IPS DF 4.7 (cell line): ENCODE measurements at regions not wholly inside any gene's neighbourhood (a gene's known extent, or its start where the extent isn't known, plus 50 kb on each side); places are given as distances from the start of the nearest gene placed in this dataset.

Experiments used
- DNase-seq: peaks from one replicate; pipeline ENCODE4 v3.0.0-alpha.2; 2013; ENCODE audit warnings: low spot score; ENCODE audit errors: extremely low read depth

DNA sequence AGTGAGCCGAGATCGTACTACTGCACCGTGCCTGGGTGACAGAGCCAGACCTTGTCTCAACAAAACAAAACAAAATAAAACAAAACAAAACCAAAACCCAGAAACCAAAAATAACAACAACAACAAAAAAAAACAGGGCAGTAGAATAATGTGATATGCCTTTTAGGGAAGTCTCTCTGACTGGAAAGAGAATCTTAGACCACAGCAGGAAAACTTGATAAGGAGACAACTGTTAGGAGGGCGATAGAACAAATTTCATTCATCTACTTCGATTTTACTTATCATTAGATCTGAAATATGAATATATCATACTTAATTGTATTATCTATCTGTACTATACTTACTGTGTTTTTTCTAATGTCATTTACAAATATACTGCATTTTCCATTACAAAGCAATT is 109.0 kb upstream of the CNTNAP5 start:
- DNase-seq = no peak

DNA sequence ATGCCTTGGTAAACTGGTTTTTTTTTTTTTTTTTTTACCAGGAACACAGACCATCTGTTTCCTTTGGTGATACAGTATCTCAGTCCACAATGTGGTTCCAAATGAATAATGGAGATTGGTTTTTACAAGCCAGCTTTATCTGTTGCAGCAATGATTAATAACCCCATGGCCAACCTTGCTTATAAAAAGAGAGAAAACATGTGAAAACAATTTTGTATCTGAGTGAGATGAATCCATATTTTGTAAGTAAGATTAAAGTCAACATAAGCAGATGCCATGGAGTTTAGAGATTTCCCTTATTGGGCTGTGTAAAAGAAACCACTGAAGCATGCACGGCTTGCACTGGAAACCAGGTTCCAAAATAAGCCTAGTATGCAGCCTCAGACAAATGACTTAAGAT is 108.6 kb upstream of the CNTNAP5 start:
- no peak for DNase-seq

DNA sequence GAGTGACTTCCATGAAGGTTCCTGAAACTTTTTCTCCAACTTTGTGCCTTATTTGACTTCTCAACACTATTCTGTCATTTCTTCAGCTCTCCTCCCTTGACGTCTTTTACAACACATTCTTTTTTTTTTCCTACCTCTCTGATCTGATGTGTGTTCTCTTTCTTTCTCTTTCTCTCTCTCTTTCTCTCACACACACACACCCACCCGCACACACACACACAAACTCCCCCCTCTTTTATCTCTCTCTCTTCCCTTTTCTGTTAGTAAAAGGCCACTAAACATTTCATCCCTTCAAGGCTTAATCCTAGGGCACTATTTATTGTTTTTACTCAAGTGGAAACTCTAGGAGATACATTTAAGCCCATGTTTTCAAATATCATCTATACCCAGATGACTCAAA is 107.8 kb upstream of the CNTNAP5 start:
- no peak for DNase-seq

DNA sequence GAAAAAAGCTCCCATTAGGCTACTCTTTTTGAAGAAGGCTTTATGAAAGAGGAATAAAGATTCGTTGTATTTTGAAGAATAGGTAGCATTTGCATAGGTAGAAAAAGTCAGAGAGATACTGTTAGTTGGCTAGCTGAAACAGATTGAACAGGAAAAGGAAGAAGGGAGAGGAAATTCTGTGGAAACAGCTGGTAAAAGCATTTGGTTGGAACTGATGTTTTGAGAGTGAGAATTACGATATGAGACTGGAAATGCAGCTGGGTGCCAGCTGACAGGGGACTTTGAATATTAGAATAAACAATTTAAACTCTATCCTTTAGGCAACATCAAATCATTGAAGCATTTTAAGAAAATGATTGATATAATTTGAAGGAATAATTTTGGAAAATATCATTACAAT is 96.7 kb upstream of the CNTNAP5 start:
- no peak for DNase-seq

DNA sequence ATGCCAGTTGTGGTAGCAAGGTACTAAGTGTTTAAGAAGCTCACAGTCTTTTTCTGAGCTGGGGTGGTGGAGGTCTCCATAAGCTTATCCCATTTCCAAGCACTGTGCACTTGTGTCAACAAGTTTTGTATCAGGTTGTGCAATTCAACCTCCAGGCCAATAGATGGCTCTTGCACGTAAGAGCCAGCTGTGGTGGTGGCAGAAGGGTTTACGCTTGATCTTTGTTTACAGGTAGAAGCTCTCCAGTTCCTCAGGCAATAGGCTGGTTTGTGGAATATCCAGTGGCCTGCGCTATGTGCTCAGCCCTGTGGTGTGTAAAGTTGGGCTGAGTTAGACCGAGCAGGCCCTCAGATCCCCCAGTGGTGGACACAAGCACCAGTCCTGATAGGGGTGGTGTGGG is 89.7 kb upstream of the CNTNAP5 start:
- DNase-seq = no peak

DNA sequence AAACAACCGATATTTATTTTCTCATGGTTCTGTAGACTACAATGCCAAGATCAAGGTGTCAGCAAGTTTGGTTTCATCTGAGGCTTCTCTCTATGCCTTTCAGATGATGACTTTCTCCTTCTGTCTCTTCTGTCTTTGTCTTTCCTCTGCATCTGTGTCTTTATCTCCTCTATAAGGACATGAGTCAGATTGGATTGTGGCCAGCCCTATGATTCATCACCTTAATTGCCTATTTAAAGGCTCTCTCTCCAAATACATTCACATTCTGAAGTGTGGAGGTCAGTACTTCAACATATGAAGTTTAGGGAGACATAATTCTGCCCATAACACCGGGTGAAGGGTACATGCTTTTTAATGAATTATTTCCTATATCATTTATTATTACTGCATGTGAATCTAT is 71.2 kb upstream of the CNTNAP5 start:
- DNase-seq = no peak

DNA sequence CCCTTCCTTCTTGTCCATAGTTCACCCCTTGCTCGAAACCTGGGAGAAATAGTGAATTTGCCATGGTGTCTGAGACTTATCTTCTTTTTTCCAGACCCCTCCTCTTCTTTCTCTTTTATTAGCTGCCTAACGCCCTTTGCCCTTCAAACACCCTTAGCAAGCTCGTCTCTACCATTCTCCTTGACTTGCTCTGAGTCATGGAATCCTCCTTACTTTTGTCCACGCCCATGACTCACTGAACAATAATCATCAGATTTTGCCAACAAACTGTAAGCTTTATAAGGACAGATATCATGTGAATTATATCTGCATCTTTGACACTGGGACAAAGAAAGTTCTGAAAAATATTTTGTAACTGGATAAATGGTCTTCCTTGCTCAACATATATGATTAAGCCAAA is 67.1 kb upstream of the CNTNAP5 start:
- DNase-seq = no peak

DNA sequence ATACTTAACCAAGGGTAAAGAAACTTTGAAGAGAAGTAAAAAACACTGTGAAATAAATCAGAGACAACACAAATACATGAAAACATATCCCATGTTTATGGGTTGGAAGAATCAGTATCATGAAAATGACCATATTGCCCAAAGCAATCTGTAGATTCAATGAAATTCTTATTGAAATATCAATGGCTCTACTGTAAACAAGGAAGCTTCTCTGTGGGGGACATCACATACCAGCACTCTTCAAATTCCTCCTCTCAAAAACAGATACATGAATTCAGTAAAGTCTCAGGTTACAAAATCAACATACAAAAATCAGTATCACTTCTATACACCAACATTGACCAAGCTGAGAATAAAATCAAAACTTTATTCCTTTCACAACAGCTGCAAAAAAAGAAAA is 63.5 kb upstream of the CNTNAP5 start:
- no peak for DNase-seq

DNA sequence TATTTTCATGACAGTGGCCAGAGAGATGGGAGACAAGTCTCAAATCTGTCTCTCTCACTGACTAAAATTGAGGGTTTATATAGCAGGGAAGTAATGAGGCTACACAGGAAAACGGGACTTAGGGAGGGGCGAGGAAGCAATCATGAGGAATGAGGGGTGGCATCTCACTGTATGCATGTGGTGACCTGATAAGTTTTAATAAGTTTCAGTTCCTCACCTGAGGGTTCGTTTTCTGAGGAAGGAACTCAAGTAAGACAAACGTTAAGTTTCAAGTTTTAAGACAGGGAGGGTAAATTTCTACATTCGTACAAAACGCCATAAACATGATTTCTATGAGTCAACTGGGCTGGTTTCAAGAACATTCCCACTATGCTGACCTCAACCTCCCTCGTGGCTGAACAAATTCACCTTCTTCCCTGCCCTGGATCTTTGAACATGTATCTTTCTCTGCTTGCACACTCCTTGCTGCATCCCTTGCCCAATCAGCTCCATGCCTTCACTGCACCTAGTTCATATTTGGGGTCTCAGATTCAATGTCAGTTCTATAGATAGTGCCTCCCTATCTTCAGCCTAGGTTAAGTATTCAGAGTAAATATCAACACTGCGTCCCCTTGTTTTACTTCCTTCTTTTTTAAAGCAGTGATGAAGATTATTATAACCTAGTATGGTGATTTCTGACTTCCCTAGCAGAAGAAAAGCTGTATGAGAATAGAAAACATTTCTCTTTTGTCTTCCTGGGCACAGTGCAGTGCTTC is 53.3 kb upstream of the CNTNAP5 start:
- DNase-seq = no peak
